Panc1 (cell line): ENCODE measurements at regions not wholly inside any gene's neighbourhood (a gene's known extent, or its start where the extent isn't known, plus 50 kb on each side); places are given as distances from the start of the nearest gene placed in this dataset.
"Not testable (repeated sequence)": the region's sequence is repeated elsewhere in the genome, so short reads cannot be mapped to it uniquely, and the experiment has no call there.

Experiments used
- ATAC-seq: fragments of 200-7000 bp; cut with Tn5 transposase; 2 replicates; pipeline ENCODE4 v1.9.1; 2020; ENCODE audit warnings: mild to moderate bottlenecking, moderate library complexity
- BruUV-seq: library from RNA; stranded (reverse); fragments of 400-500 nt; replicated peaks from 2 replicates; lab custom pipeline; 2021; lab: Mats Ljungman, UMichigan
- CTCF ChIA-PET: fragments of 300-600 bp; sonication (Branson Sonifier 250); formaldehyde crosslinking; loops from one replicate; lab custom pipeline; 2022; ENCODE audit warnings: antibody characterized with exemption; lab: Charles Lee
- POLR2A ChIA-PET: fragments of 300-600 bp; sonication (Branson Sonifier 250); formaldehyde crosslinking; loops from one replicate; lab custom pipeline; 2022; ENCODE audit warnings: antibody characterized with exemption; lab: Charles Lee
- DNase-seq: peaks from one replicate; pipeline ENCODE4 v3.0.0-alpha.2; 2010; ENCODE audit warnings: low read depth, low spot score
- H3K27ac ChIP-seq: 2 replicates; pipeline ENCODE4 v1.5.1; 2011; ENCODE audit warnings: mild to moderate bottlenecking, low read length, inconsistent platforms
- H3K27me3 ChIP-seq: fragments of 200-500 bp; sonication (Bioruptor generic); 2 replicates; pipeline ENCODE4 v1.6.0; 2014; ENCODE audit warnings: low read length, inconsistent platforms; ENCODE audit not compliant: control insufficient read depth, insufficient read depth
- H3K36me3 ChIP-seq: fragments of 200-500 bp; sonication (Bioruptor generic); 2 replicates; pipeline ENCODE4 v1.5.1; 2014; ENCODE audit warnings: inconsistent platforms, mild to moderate bottlenecking, low read length, moderate library complexity; ENCODE audit not compliant: control insufficient read depth, insufficient read depth
- H3K4me1 ChIP-seq: 2 replicates; pipeline ENCODE4 v1.5.1; 2011; ENCODE audit warnings: inconsistent platforms, mild to moderate bottlenecking, low read length, moderate library complexity; ENCODE audit not compliant: control insufficient read depth, insufficient read depth
- H3K4me3 ChIP-seq, 2 experiments: 2 replicates each; pipeline ENCODE4 v1.5.1; 2011 to 2012; ENCODE audit warnings: low read depth in 2 of 2, low read length in 2 of 2, mild to moderate bottlenecking in 2 of 2, inconsistent platforms in 1 of 2, moderate library complexity in 1 of 2
- H3K9me3 ChIP-seq: fragments of 200-500 bp; sonication (Bioruptor generic); 2 replicates; pipeline ENCODE4 v1.5.1; 2014; ENCODE audit warnings: low read depth, mild to moderate bottlenecking, inconsistent platforms, low read length, moderate library complexity; ENCODE audit not compliant: control insufficient read depth, insufficient read depth
- POLR2AphosphoS5 ChIP-seq: IDR thresholded peaks from 2 replicates; pipeline ENCODE4 v1.6.1; 2012; ENCODE audit warnings: mild to moderate bottlenecking, low read depth, low read length, moderate library complexity
- SIN3A ChIP-seq: IDR thresholded peaks from 2 replicates; pipeline ENCODE4 v1.6.1; 2012; ENCODE audit warnings: low read depth, mild to moderate bottlenecking, low read length, moderate library complexity, borderline replicate concordance; ENCODE audit not compliant: insufficient read depth
- TCF7L2 ChIP-seq: IDR thresholded peaks from 2 replicates; pipeline ENCODE4 v1.6.1; 2011; ENCODE audit warnings: mild to moderate bottlenecking, low read depth, low read length, inconsistent platforms
- in situ Hi-C: cut with HindIII; loops from 2 replicates; pipeline ENCODE4 v1.10.0; 2016; ENCODE audit warnings: low sequenced_read_pairs, low pct_unique_long_range_greater_than_20kb
- intact Hi-C: fragments of 100-400 bp; cut with micrococcal nuclease; formaldehyde crosslinking; loops from one replicate; pipeline ENCODE4 v1.10.0; 2022; ENCODE audit not compliant: unreplicated experiment
- TF ChIP-seq, protein P1 (sequence below): fragments of 450-650 bp; IDR thresholded peaks from 2 replicates; pipeline ENCODE4 v1.5.1; 2017; ENCODE audit warnings: mild to moderate bottlenecking
- TF ChIP-seq, protein P2 (sequence below), 2 experiments: IDR thresholded peaks; 2 replicates each; pipeline ENCODE4 v1.6.1; 2011 to 2012; ENCODE audit warnings: low read depth in 2 of 2, control low read depth in 1 of 2, low read length in 1 of 2, mild to moderate bottlenecking in 1 of 2, moderate library complexity in 1 of 2; ENCODE audit not compliant: insufficient read depth in 1 of 2

DNA sequence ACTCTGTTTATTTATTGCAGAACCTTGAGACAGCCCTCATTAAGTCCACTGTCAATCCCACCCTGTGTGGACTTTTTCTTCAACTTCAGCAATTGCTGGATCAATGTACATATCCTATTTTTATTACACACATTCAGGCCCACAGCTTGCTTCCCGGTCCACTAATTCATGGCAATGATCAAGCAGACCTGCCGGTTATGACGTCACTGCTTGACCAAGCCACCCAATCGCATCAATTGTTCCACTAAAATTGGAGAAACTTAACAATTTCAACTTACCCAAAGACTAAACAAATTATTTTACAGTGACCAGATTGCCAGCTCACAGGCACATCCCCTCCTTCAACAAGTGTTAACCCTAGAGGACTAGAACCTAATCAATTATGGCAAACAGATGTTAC, 240.4 kb upstream of the MAGEB18 start:
- Histone ChIP-seq H3K4me1 (no peaks in the 10 kb centered on the region), H3K9me3 (no peaks in the 10 kb centered on the region), H3K36me3 (no peaks in the 10 kb centered on the region), H3K27ac (no peak overlapping the region), H3K27me3 (no peaks in the 10 kb centered on the region), H3K4me3 (no peak overlapping the region)
- in situ Hi-C loops (no loop called here), intact Hi-C loops (no loop called here)
- no peak for ATAC-seq
- DNase-seq = no peak
- POLR2A ChIA-PET = no interaction called here
- BruUV-seq = no TSS peak
- CTCF ChIA-PET = no interaction called here
- TF ChIP-seq POLR2AphosphoS5 = no peak
- no peak for TF ChIP-seq TCF7L2
- TF ChIP-seq SIN3A = no peak
- TF ChIP-seq, protein P1, sequence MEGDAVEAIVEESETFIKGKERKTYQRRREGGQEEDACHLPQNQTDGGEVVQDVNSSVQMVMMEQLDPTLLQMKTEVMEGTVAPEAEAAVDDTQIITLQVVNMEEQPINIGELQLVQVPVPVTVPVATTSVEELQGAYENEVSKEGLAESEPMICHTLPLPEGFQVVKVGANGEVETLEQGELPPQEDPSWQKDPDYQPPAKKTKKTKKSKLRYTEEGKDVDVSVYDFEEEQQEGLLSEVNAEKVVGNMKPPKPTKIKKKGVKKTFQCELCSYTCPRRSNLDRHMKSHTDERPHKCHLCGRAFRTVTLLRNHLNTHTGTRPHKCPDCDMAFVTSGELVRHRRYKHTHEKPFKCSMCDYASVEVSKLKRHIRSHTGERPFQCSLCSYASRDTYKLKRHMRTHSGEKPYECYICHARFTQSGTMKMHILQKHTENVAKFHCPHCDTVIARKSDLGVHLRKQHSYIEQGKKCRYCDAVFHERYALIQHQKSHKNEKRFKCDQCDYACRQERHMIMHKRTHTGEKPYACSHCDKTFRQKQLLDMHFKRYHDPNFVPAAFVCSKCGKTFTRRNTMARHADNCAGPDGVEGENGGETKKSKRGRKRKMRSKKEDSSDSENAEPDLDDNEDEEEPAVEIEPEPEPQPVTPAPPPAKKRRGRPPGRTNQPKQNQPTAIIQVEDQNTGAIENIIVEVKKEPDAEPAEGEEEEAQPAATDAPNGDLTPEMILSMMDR = no peak
- TF ChIP-seq, protein P2, sequence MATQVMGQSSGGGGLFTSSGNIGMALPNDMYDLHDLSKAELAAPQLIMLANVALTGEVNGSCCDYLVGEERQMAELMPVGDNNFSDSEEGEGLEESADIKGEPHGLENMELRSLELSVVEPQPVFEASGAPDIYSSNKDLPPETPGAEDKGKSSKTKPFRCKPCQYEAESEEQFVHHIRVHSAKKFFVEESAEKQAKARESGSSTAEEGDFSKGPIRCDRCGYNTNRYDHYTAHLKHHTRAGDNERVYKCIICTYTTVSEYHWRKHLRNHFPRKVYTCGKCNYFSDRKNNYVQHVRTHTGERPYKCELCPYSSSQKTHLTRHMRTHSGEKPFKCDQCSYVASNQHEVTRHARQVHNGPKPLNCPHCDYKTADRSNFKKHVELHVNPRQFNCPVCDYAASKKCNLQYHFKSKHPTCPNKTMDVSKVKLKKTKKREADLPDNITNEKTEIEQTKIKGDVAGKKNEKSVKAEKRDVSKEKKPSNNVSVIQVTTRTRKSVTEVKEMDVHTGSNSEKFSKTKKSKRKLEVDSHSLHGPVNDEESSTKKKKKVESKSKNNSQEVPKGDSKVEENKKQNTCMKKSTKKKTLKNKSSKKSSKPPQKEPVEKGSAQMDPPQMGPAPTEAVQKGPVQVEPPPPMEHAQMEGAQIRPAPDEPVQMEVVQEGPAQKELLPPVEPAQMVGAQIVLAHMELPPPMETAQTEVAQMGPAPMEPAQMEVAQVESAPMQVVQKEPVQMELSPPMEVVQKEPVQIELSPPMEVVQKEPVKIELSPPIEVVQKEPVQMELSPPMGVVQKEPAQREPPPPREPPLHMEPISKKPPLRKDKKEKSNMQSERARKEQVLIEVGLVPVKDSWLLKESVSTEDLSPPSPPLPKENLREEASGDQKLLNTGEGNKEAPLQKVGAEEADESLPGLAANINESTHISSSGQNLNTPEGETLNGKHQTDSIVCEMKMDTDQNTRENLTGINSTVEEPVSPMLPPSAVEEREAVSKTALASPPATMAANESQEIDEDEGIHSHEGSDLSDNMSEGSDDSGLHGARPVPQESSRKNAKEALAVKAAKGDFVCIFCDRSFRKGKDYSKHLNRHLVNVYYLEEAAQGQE (IDR thresholded peaks at IDR 0.05; ENCODE audit: insufficient read depth in 1 of 2, low read depth in 2 of 2, low read length in 1 of 2) = no peak

DNA sequence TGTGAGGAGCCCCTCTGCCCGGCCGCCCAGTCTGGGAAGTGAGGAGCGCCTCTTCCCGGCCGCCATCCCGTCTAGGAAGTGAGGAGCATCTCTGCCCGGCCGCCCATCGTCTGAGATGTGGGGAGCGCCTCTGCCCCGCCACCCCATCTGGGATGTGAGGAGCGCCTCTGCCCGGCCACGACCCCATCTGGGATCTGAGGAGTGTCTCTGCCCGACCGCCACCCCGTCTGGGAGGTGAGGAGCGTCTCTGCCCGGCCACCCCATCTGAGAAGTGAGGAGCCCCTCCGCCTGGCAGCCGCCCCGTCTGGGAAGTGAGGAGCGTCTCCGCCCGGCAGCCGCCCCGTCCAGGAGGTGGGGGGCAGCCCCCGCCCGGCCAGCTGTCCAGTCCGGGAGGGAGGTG, 232.4 kb upstream of the MAGEB18 start:
- H3K36me3 ChIP-seq, POLR2A ChIA-PET, ATAC-seq, CTCF ChIA-PET, in situ Hi-C loops, H3K27ac ChIP-seq, H3K27me3 ChIP-seq, H3K9me3 ChIP-seq, BruUV-seq, H3K4me1 ChIP-seq, DNase-seq, H3K4me3 ChIP-seq, intact Hi-C loops: not testable (repeated sequence)

DNA sequence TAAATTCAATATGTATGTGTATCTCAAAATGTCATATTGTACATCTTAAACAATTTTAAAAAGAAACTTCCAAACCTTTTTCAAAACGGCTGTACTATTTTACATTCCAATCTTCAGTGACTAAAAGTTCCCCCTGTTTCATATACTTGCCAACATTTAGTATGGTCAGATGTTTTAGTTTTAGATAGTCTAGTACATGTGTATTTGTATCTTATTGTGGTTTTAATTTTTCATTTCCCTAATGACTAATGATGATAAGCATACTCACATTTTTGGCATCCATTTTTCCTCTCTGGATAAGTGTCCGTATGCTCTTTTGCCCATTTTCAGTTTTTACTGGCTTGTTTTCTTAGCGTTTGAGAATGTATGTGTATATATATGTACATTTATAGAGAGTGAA, 212.2 kb upstream of the MAGEB18 start:
- no peaks in the 10 kb centered on the region for H3K4me1 ChIP-seq
- ATAC-seq (no peak), DNase-seq (no peak)
- no TSS peak for BruUV-seq
- H3K27me3 ChIP-seq = no peaks in the 10 kb centered on the region
- TF ChIP-seq POLR2AphosphoS5 = no peak
- TF ChIP-seq TCF7L2 = no peak
- TF ChIP-seq, protein P2 (IDR thresholded peaks at IDR 0.05; ENCODE audit: insufficient read depth in 1 of 2, low read depth in 2 of 2, low read length in 1 of 2) = no peak
- TF ChIP-seq, protein P1 = no peak
- TF ChIP-seq SIN3A = no peak
- H3K27ac ChIP-seq = no peak overlapping the region
- ChIA-PET CTCF (no interaction called here), POLR2A (no interaction called here)
- no peak overlapping the region for H3K4me3 ChIP-seq
- intact Hi-C loops = no loop called here
- H3K36me3 ChIP-seq = no peaks in the 10 kb centered on the region
- no peaks in the 10 kb centered on the region for H3K9me3 ChIP-seq
- in situ Hi-C loops = no loop called here
